Spinal cord (tissue), 9 donors: ENCODE measurements at regions not wholly inside any gene's neighbourhood (a gene's known extent, or its start where the extent isn't known, plus 50 kb on each side); places are given as distances from the start of the nearest gene placed in this dataset.

Experiments used
- DNase-seq, 6 donors: peaks; one replicate each; pipeline versions ENCODE4 v3.0.0 to v3.0.0-alpha.2; 2013 to 2015; ENCODE audit warnings: low spot score in 6 of 6, low read depth in 4 of 6
- H3K27ac ChIP-seq: one replicate; pipeline ENCODE4 v1.5.1; 2013; ENCODE audit warnings: low read depth, low read length, control low read depth
- H3K27me3 ChIP-seq: one replicate; pipeline ENCODE4 v1.6.1; 2013; ENCODE audit warnings: low read length; ENCODE audit not compliant: control insufficient read depth, insufficient read depth
- H3K36me3 ChIP-seq: one replicate; pipeline ENCODE4 v1.6.1; 2013; ENCODE audit warnings: low read length; ENCODE audit not compliant: control insufficient read depth, insufficient read depth
- H3K4me1 ChIP-seq: one replicate; pipeline ENCODE4 v1.6.1; 2013; ENCODE audit warnings: low read length; ENCODE audit not compliant: control insufficient read depth, insufficient read depth
- H3K4me3 ChIP-seq: one replicate; pipeline ENCODE4 v1.5.1; 2013; ENCODE audit warnings: low read depth, low read length, control low read depth
- H3K9me3 ChIP-seq: one replicate; pipeline ENCODE4 v1.6.1; 2013; ENCODE audit warnings: low read length; ENCODE audit not compliant: control insufficient read depth, insufficient read depth
- WGBS: methylation state at CpG from one replicate; pipeline ENCODE4 v1.1.5; 2013; ENCODE audit warnings: missing lambda C conversion rate; ENCODE audit not compliant: insufficient coverage; 5-methylcytosine and 5-hydroxymethylcytosine counted together
- donor health status: healthy.

DNA sequence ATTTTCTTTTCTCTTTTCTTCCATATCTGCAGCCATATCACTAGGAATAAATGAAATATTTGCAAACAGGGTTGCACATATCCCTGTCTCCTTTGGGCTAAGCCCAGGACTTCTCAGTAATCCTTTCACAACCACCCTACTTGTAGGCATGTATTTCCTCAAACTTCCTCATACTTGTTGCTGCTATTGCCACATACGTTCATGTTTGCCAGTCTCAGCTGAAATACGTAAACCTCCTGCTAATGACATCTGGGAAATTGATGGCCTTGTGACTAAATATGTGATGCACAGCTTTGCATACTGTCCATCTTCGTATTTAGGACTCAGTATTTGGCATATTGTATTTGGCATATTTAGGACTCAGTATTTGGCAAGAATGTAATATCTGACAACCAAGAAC is 224.6 kb downstream of the PLK2 start:
- Histone ChIP-seq H3K27me3 (no peaks in the 10 kb centered on the region), H3K9me3 (no peaks in the 10 kb centered on the region), H3K36me3 (no peaks in the 10 kb centered on the region), H3K4me3 (no peak overlapping the region), H3K4me1 (no peaks in the 10 kb centered on the region), H3K27ac (no peak overlapping the region)
- no peak for DNase-seq
- no CpG with 5 or more reads among the region's 3 CpGs for WGBS

DNA sequence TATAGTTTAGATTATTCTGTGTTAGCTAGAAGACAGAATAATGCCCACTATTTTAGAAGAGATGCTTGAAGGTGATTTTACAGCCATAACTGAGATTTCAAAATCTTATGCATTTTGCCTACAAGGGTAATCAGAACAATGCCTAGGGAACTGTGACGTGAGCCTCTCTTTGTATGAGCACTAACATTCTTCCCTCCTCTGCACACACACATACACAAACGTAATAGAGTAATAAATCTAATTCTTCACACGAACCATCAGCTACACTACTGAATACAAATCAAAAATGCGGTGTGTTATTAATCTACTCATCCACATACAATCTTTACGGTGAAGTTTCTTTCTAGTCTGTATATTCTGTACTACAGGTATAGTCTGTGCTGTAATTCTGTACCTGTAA is 227.8 kb downstream of the PLK2 start:
- Histone ChIP-seq H3K4me3 (no peak overlapping the region), H3K4me1 (no peaks in the 10 kb centered on the region), H3K36me3 (no peaks in the 10 kb centered on the region), H3K27me3 (no peaks in the 10 kb centered on the region), H3K9me3 (no peaks in the 10 kb centered on the region), H3K27ac (no peak overlapping the region)
- no CpG with 5 or more reads among the region's 5 CpGs for WGBS
- DNase-seq, result peak in 1 of 6 donors; percentile 49

DNA sequence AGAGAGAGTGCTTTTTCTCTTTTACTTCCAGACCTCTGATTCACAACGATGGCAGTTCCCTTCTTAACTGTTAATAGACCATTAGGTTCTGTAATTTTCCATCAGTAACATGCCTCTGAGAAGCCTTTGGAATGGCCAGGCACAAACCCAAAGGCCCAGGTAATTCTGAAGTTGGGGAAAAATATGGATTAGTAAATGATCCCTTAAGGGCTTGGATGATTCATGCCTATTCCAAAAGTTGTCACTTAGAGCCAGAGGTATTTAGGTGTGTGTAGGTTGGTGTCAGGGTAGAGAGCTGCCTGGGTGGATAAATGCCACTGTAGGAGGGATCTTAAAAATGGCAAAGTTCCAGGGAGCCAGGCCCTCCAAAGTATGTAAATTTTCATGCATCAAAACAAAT is 228.8 kb downstream of the PLK2 start:
- DNase-seq, result no peak
- H3K27ac ChIP-seq, result no peak overlapping the region
- no peaks in the 10 kb centered on the region for H3K27me3 ChIP-seq
- H3K4me3 ChIP-seq, result no peak overlapping the region
- no peaks in the 10 kb centered on the region for H3K4me1 ChIP-seq
- H3K36me3 ChIP-seq, result no peaks in the 10 kb centered on the region
- no peaks in the 10 kb centered on the region for H3K9me3 ChIP-seq
- no CpG with 5 or more reads among the region's 1 CpG for WGBS

DNA sequence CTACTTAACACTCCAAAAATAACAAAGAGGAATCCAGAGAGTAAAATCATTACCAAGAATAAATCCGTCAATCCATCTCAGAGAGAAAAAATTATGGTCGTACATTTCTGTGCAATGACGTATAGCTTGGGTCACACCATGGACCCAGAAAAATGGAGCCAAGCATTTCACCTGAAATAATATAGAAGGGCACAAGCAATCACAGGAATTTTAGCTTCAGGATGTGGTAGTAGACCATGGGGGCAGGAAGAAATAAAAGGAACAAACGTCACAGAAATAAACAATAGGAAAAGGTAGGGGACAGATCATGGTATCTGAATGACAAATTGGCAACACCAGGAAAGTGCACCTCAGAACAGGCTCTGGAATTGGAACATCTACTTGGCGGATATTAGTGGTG is 231.0 kb downstream of the PLK2 start:
- WGBS, result 80% methylated on average over 1 of the region's 5 CpGs
- no peaks in the 10 kb centered on the region for H3K9me3 ChIP-seq
- no peaks in the 10 kb centered on the region for H3K36me3 ChIP-seq
- H3K27ac ChIP-seq, result no peak overlapping the region
- no peak overlapping the region for H3K4me3 ChIP-seq
- H3K4me1 ChIP-seq, result no peaks in the 10 kb centered on the region
- DNase-seq, result no peak
- no peaks in the 10 kb centered on the region for H3K27me3 ChIP-seq

DNA sequence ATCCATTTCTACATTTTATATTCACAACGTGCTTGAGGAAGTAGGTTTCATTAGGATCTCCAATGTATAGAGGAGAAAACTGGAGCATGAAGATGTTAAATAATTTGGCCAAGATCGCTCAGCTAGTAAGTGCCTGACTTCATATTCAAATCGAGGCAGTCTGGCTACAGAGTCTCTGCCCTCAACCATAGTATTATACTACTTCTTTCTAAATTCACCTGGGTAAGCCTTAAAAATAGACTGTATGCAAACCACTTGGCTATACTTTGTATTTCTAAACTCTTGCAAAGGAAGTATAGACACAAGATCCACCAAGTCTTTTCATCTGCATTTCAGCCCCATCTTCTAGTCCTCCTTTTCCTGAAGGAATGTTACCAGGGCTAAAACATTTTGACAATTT is 232.0 kb downstream of the PLK2 start:
- H3K4me1 ChIP-seq, result no peaks in the 10 kb centered on the region
- no peaks in the 10 kb centered on the region for H3K27me3 ChIP-seq
- H3K4me3 ChIP-seq, result no peak overlapping the region
- 63% methylated on average over 1 of the region's 3 CpGs for WGBS
- no peak for DNase-seq
- H3K27ac ChIP-seq, result no peak overlapping the region
- no peaks in the 10 kb centered on the region for H3K36me3 ChIP-seq
- no peaks in the 10 kb centered on the region for H3K9me3 ChIP-seq

DNA sequence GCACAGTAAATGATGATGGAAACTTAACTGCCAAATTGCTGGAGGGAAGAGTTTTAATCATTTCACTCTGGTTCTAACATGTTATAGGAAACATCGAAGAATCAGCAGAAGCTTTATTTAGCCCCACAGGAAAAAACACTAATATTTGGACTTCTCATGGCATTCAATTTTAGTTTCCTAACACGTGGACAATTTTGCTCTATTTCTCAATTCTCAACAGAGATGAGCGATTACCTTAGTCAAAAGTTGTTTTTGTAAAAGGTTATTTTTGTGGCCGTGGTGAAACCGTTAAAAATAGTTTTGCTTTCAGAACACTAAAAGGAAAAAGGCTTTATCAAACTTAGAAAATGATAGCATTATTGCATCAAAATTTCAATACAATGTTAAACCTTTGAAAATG is 235.2 kb downstream of the PLK2 start:
- no peaks in the 10 kb centered on the region for H3K4me1 ChIP-seq
- no peaks in the 10 kb centered on the region for H3K9me3 ChIP-seq
- H3K36me3 ChIP-seq, result no peaks in the 10 kb centered on the region
- H3K27ac ChIP-seq, result no peak overlapping the region
- no peak for DNase-seq
- no peak overlapping the region for H3K4me3 ChIP-seq
- H3K27me3 ChIP-seq, result no peaks in the 10 kb centered on the region
- no CpG with 5 or more reads among the region's 5 CpGs for WGBS

DNA sequence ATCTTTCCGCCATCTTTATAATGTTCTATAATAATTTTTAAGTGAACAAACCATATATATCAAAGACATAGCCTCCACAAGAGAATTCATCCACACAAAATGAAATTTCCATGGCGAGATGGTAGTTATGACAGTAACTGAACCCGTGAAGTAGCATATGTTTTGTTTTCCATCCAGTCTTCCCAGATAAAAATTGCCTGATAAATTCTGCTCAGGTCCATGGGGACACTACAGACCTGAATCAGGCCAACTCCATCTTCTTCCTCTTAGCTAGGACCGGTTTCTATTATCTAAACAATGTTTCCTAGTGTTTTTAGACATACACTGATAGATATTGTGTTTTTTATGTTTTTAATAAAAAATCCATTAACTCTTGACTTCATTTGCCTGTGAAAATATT is 235.7 kb downstream of the PLK2 start:
- H3K4me3 ChIP-seq, result no peak overlapping the region
- no peak overlapping the region for H3K27ac ChIP-seq
- 83% methylated on average over 1 of the region's 4 CpGs for WGBS
- no peaks in the 10 kb centered on the region for H3K36me3 ChIP-seq
- no peaks in the 10 kb centered on the region for H3K27me3 ChIP-seq
- no peaks in the 10 kb centered on the region for H3K9me3 ChIP-seq
- DNase-seq, result no peak
- H3K4me1 ChIP-seq, result no peaks in the 10 kb centered on the region

DNA sequence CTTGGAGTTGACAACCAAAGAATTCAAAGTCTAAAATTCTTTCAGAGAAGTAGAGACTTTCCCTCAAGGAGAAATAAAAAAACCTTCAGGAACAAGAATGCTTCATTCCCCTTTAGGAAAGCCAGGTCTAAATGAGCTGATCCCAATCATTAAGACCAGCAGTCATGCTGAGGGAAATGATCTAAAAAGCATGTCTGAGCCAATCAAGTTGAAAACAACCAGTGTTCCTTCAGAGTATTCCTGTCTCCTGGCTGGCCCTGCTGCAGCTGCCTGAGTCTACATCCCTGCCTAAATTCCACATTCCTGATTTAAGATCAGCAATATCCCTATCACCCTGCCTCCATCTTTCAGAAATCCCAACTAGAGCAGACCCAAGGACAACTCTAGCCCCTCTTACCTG is 244.5 kb downstream of the PLK2 start:
- no peaks in the 10 kb centered on the region for H3K4me1 ChIP-seq
- H3K4me3 ChIP-seq, result no peak overlapping the region
- H3K27ac ChIP-seq, result no peak overlapping the region
- no peaks in the 10 kb centered on the region for H3K27me3 ChIP-seq
- H3K9me3 ChIP-seq, result no peaks in the 10 kb centered on the region
- no peak for DNase-seq
- no peaks in the 10 kb centered on the region for H3K36me3 ChIP-seq

DNA sequence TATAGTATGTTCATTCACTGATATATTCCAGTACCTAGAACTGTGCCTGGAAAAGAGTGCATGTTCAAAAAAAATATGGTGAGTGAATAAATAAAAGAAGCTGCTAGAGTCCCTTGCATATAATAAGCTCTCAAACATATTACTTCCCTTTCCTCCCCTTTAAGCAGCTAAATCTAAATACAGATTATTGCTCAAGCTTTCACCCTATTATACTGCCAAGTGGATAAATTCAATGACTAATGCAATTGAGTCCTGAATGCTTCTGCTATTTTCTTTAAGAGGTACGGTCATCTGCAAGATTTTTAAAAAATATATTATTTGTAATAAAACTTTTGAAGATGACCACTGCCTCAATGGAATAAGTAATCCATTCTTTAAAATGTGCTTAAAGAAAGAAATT is 248.4 kb downstream of the PLK2 start:
- no peak overlapping the region for H3K27ac ChIP-seq
- WGBS, result no CpG with 5 or more reads among the region's 1 CpG
- no peaks in the 10 kb centered on the region for H3K4me1 ChIP-seq
- H3K4me3 ChIP-seq, result no peak overlapping the region
- H3K36me3 ChIP-seq, result no peaks in the 10 kb centered on the region
- no peak for DNase-seq
- no peaks in the 10 kb centered on the region for H3K9me3 ChIP-seq
- H3K27me3 ChIP-seq, result no peaks in the 10 kb centered on the region

DNA sequence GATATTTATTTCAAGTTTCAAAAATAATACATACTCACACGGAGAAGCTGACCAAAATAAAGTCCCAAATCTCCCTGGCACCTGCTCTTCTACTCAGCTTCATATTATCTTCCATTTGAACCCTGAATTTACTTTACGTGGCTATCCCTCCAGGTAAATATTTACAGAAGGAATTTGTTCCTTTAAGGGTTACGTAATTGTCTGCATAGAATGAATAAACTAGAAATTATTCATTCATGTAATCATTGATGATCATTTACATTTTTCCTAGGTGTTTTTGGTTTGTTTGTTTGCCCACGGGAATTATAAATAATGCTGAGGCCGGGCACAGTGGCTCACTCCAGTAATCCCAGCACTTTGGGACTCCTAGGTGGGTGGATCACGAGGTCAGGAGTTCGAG is 251.2 kb downstream of the PLK2 start:
- WGBS, result no CpG with 5 or more reads among the region's 7 CpGs
- H3K4me1 ChIP-seq, result no peaks in the 10 kb centered on the region
- no peaks in the 10 kb centered on the region for H3K9me3 ChIP-seq
- H3K27me3 ChIP-seq, result no peaks in the 10 kb centered on the region
- DNase-seq, result no peak
- H3K36me3 ChIP-seq, result no peaks in the 10 kb centered on the region
- H3K27ac ChIP-seq, result no peak overlapping the region
- no peak overlapping the region for H3K4me3 ChIP-seq

DNA sequence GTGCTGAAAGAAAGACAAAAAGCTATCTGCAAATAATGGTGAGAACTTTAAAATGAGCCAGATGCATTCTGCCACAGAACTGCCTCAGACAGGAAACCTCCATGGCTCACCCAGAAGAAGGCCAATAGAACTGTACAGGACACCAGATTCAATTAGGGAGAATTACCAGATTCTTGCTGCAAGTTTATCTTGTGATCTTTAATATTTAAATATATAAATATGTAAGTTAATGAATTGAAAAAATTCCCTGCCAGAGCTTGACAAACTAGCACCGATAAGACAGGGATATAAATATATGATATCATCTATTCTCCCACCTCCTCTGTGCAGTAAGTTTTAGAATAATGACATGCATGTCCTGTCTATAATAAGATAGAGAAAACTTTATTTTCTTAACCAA is 252.8 kb downstream of the PLK2 start:
- Histone ChIP-seq H3K4me3 (no peak overlapping the region), H3K36me3 (no peaks in the 10 kb centered on the region), H3K27ac (no peak overlapping the region), H3K27me3 (no peaks in the 10 kb centered on the region), H3K9me3 (no peaks in the 10 kb centered on the region), H3K4me1 (no peaks in the 10 kb centered on the region)
- no CpG with 5 or more reads among the region's 1 CpG for WGBS
- DNase-seq, result no peak
